HG03342 (cell line): ENCODE measurements at regions not wholly inside any gene's neighbourhood (a gene's known extent, or its start where the extent isn't known, plus 50 kb on each side); places are given as distances from the start of the nearest gene placed in this dataset.
"Not testable (repeated sequence)": the region's sequence is repeated elsewhere in the genome, so short reads cannot be mapped to it uniquely, and the experiment has no call there.

ENCODE experiments used
- ATAC-seq: cut with Tn5 transposase; IDR thresholded peaks from one replicate; pipeline ENCODE4 v1.9.1; 2021; ENCODE audit warnings: mild to moderate bottlenecking, moderate library complexity; ENCODE audit not compliant: unreplicated experiment

- no peak for ATAC-seq
These were observed 56.2 kb upstream of the NID2 start for GRCh38 chr14:52124791-52125684.

GRCh38 chr14:52122163-52122562, 53.3 kb upstream of the NID2 start:
- ATAC-seq, result not testable (repeated sequence)

GRCh38 chr14:52121441-52121840, 52.6 kb upstream of the NID2 start:
- ATAC-seq, result no peak

- ATAC-seq, result no peak
These were observed 50.2 kb upstream of the NID2 start for GRCh38 chr14:52119030-52119429.
